Activated CD4-positive, alpha-beta T cell treated with anti-CD3 and anti-CD28 coated beads, Interleukin-2, amount 10 ng/mL, durations not matched to agents 7 days and 5 days (primary cell): ENCODE measurements at regions not wholly inside any gene's neighbourhood (a gene's known extent, or its start where the extent isn't known, plus 50 kb on each side); places are given as distances from the start of the nearest gene placed in this dataset.
A peak's percentile ranks its signal among the peaks of the same experiment; 100 is the strongest.

Experiments
- CTCF ChIA-PET: fragments of 350-600 bp; sonication (Branson Sonifier 250); formaldehyde crosslinking; loops from one replicate; lab custom pipeline; 2021; ENCODE audit warnings: antibody characterized with exemption; lab: Charles Lee
- POLR2A ChIA-PET: fragments of 350-600 bp; sonication (Branson Sonifier 250); formaldehyde crosslinking; loops from one replicate; lab custom pipeline; 2021; ENCODE audit warnings: antibody characterized with exemption; lab: Charles Lee
- DNase-seq: peaks from one replicate; pipeline ENCODE4 v3.0.0-alpha.2; 2020
- H3K27ac Mint-ChIP-seq: one replicate; pipeline ENCODE4 v1.8.0; 2021; ENCODE audit warnings: mild to moderate bottlenecking, moderate library complexity, mixed read lengths
- H3K27me3 Mint-ChIP-seq: one replicate; pipeline ENCODE4 v1.8.0; 2021; ENCODE audit warnings: mixed read lengths
- H3K36me3 Mint-ChIP-seq: one replicate; pipeline ENCODE4 v1.8.0; 2021; ENCODE audit warnings: low read depth, mixed read lengths
- H3K4me1 Mint-ChIP-seq: one replicate; pipeline ENCODE4 v1.8.0; 2021; ENCODE audit warnings: mixed read lengths
- H3K4me3 Mint-ChIP-seq: one replicate; pipeline ENCODE4 v1.8.0; 2021; ENCODE audit warnings: mild to moderate bottlenecking, moderate library complexity, mixed read lengths
- H3K9me3 Mint-ChIP-seq: one replicate; pipeline ENCODE4 v1.8.0; 2021; ENCODE audit warnings: mixed read lengths

DNA sequence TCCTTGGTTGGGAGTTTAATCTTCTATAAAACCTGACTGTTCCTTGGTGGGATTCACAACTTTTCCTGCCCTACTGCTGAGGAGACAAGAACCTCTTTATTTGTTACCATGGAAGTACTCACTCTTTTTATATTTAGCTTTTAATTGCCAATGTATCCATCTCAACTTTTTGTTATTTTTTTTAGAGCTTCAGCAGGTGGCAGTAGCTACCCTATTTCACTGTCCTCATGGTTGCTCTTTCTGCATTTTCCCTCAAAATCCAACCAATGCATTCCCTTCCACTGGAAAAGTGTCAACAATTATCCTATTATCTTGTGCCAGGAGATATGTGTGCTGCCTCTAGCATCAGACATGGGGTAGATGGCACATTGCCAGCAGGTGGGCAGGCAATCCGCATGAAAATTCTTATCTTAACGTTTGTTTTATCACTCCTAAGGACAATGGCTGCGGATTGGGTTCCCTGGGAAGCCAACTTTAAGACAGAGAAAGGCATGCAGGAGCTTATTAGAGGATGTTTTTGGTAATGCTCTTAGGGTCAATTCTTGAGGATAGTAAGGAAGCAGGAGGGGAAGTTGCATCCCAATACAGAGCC is 406.4 kb downstream of the SNAPC1 start:
- no peaks in the 10 kb centered on the region for H3K36me3 Mint-ChIP-seq
- H3K4me3 Mint-ChIP-seq = no peak overlapping the region
- ChIA-PET POLR2A (no interaction called here), CTCF (no interaction called here)
- H3K27ac Mint-ChIP-seq = no peak overlapping the region
- peaks cover 7% of the 10 kb centered on the region for H3K27me3 Mint-ChIP-seq
- no peaks in the 10 kb centered on the region for H3K9me3 Mint-ChIP-seq
- no peak for DNase-seq
- H3K4me1 Mint-ChIP-seq = no peaks in the 10 kb centered on the region

GRCh38 chr14:62179367-62180018 is 417.3 kb downstream of the SNAPC1 start:
- no peak overlapping the region for H3K4me3 Mint-ChIP-seq
- H3K4me1 Mint-ChIP-seq = no peaks in the 10 kb centered on the region
- CTCF ChIA-PET = no interaction called here
- no peak overlapping the region for H3K27ac Mint-ChIP-seq
- DNase-seq = peak; percentile 32
- H3K27me3 Mint-ChIP-seq = peaks cover 7% of the 10 kb centered on the region
- no peaks in the 10 kb centered on the region for H3K36me3 Mint-ChIP-seq
- peaks cover 4% of the 10 kb centered on the region for H3K9me3 Mint-ChIP-seq
- POLR2A ChIA-PET = no interaction called here

DNA sequence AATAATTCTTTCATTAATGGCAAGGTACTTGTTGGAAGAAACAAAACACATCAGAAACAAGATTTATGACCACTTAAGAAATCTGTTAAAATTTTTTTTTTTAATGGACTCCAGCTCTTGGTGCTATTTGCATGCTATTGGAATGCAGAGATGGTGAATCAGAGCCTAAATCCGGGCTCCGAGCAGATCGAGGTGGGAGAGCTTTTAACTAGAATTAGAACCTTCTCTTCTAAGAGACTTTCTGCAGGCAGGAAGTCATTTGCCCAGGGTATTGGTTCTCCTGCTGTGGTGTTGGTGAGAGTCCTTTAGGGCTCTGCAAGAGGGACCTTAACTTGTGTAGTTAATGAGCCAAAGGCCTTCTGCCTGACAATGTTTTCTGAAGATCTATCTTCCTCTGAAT is 419.4 kb downstream of the SNAPC1 start:
- DNase-seq = no peak
- POLR2A ChIA-PET = no interaction called here
- H3K27ac Mint-ChIP-seq = no peak overlapping the region
- CTCF ChIA-PET = no interaction called here
- no peak overlapping the region for H3K4me3 Mint-ChIP-seq
- no peaks in the 10 kb centered on the region for H3K4me1 Mint-ChIP-seq
- H3K36me3 Mint-ChIP-seq = no peaks in the 10 kb centered on the region
- H3K9me3 Mint-ChIP-seq = no peaks in the 10 kb centered on the region
- peaks cover 7% of the 10 kb centered on the region for H3K27me3 Mint-ChIP-seq

- no peaks in the 10 kb centered on the region for H3K36me3 Mint-ChIP-seq
- POLR2A ChIA-PET = no interaction called here
- H3K4me3 Mint-ChIP-seq = no peak overlapping the region
- CTCF ChIA-PET = no interaction called here
- peaks cover 8% of the 10 kb centered on the region for H3K27me3 Mint-ChIP-seq
- DNase-seq = no peak
- no peaks in the 10 kb centered on the region for H3K9me3 Mint-ChIP-seq
- H3K27ac Mint-ChIP-seq = no peak overlapping the region
- H3K4me1 Mint-ChIP-seq = no peaks in the 10 kb centered on the region
Measured at GRCh38 chr14:62185078-62185477, 422.9 kb downstream of the SNAPC1 start.

- Mint-ChIP-seq H3K4me1 (no peaks in the 10 kb centered on the region), H3K27me3 (peaks cover 8% of the 10 kb centered on the region), H3K36me3 (no peaks in the 10 kb centered on the region), H3K27ac (no peak overlapping the region), H3K9me3 (no peaks in the 10 kb centered on the region), H3K4me3 (no peak overlapping the region)
- ChIA-PET CTCF (no interaction called here), POLR2A (no interaction called here)
- DNase-seq = no peak
Measured at GRCh38 chr14:62187265-62187664, 425.0 kb downstream of the SNAPC1 start.

GRCh38 chr14:62189698-62190097 is 427.5 kb downstream of the SNAPC1 start:
- no peak overlapping the region for H3K27ac Mint-ChIP-seq
- no peaks in the 10 kb centered on the region for H3K36me3 Mint-ChIP-seq
- POLR2A ChIA-PET = no interaction called here
- DNase-seq = no peak
- H3K4me1 Mint-ChIP-seq = no peaks in the 10 kb centered on the region
- H3K27me3 Mint-ChIP-seq = peaks cover 10% of the 10 kb centered on the region
- no peak overlapping the region for H3K4me3 Mint-ChIP-seq
- CTCF ChIA-PET = no interaction called here
- H3K9me3 Mint-ChIP-seq = no peaks in the 10 kb centered on the region

DNA sequence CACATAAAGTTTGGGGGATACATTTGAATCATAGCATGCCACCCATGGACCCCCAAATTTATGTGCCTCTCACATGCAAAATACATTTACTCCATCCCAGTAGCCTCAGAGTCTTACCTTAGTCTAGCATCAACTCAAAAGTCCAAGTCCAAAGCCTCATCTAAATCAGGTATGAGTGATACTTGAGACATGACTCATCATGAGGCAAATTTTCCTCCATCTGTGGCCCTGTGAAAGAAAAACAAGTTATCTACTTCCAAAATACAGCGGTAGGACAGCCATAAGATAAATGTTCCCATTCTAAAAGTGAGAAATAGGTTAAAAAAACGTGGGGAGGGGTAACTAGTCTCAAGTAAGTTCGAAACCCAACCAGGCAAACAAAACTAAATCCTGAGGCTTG is 444.2 kb downstream of the SNAPC1 start:
- no peak overlapping the region for H3K27ac Mint-ChIP-seq
- H3K9me3 Mint-ChIP-seq = peaks cover 5% of the 10 kb centered on the region
- H3K4me3 Mint-ChIP-seq = no peak overlapping the region
- CTCF ChIA-PET = no interaction called here
- no peaks in the 10 kb centered on the region for H3K4me1 Mint-ChIP-seq
- no peaks in the 10 kb centered on the region for H3K36me3 Mint-ChIP-seq
- DNase-seq = no peak
- no peaks in the 10 kb centered on the region for H3K27me3 Mint-ChIP-seq
- POLR2A ChIA-PET = no interaction called here

- POLR2A ChIA-PET = no interaction called here
- H3K4me3 Mint-ChIP-seq = no peak overlapping the region
- no peak overlapping the region for H3K27ac Mint-ChIP-seq
- DNase-seq = no peak
- H3K36me3 Mint-ChIP-seq = no peaks in the 10 kb centered on the region
- H3K4me1 Mint-ChIP-seq = no peaks in the 10 kb centered on the region
- H3K9me3 Mint-ChIP-seq = peaks cover 4% of the 10 kb centered on the region
- CTCF ChIA-PET = no interaction called here
- peaks cover 2% of the 10 kb centered on the region for H3K27me3 Mint-ChIP-seq
Measured at GRCh38 chr14:62209287-62209899, 447.2 kb downstream of the SNAPC1 start.

GRCh38 chr14:62213516-62213915 is 451.3 kb downstream of the SNAPC1 start:
- ChIA-PET CTCF (no interaction called here), POLR2A (no interaction called here)
- DNase-seq = no peak
- no peak overlapping the region for H3K27ac Mint-ChIP-seq
- peaks cover 2% of the 10 kb centered on the region for H3K27me3 Mint-ChIP-seq
- no peaks in the 10 kb centered on the region for H3K9me3 Mint-ChIP-seq
- no peak overlapping the region for H3K4me3 Mint-ChIP-seq
- H3K36me3 Mint-ChIP-seq = no peaks in the 10 kb centered on the region
- H3K4me1 Mint-ChIP-seq = no peaks in the 10 kb centered on the region

- ChIA-PET POLR2A (no interaction called here), CTCF (no interaction called here)
- Mint-ChIP-seq H3K9me3 (no peaks in the 10 kb centered on the region), H3K4me3 (no peak overlapping the region), H3K36me3 (no peaks in the 10 kb centered on the region), H3K4me1 (no peaks in the 10 kb centered on the region), H3K27me3 (peaks cover 2% of the 10 kb centered on the region), H3K27ac (no peak overlapping the region)
- no peak for DNase-seq
Measured at GRCh38 chr14:62216121-62216520, 453.9 kb downstream of the SNAPC1 start.

GRCh38 chr14:62234849-62235248 is 472.6 kb downstream of the SNAPC1 start:
- no peaks in the 10 kb centered on the region for H3K4me1 Mint-ChIP-seq
- CTCF ChIA-PET = no interaction called here
- H3K9me3 Mint-ChIP-seq = peaks cover 6% of the 10 kb centered on the region
- DNase-seq = no peak
- POLR2A ChIA-PET = no interaction called here
- no peak overlapping the region for H3K4me3 Mint-ChIP-seq
- no peaks in the 10 kb centered on the region for H3K36me3 Mint-ChIP-seq
- H3K27me3 Mint-ChIP-seq = no peaks in the 10 kb centered on the region
- H3K27ac Mint-ChIP-seq = no peak overlapping the region

DNA sequence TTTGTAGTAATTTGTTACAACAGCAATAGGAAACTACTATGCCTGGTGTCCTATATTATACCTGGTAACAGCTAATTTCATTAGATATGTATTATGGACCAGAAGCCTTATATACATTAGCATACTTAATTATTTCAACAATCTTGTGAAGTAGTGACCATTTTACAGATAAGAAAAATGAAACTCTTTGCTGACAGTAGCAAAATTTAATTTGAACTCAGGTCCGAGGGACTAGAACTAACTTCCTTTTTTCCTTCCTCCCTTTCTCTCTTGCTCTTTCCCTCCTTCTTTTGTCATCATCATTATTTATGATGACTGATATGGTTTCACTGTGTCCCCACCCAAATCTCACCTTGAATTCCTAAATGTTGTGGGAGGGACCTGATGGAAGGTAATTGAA is 482.0 kb downstream of the SNAPC1 start:
- ChIA-PET POLR2A (no interaction called here), CTCF (no interaction called here)
- Mint-ChIP-seq H3K9me3 (no peaks in the 10 kb centered on the region), H3K4me1 (no peaks in the 10 kb centered on the region), H3K27me3 (no peaks in the 10 kb centered on the region), H3K4me3 (no peak overlapping the region), H3K36me3 (no peaks in the 10 kb centered on the region), H3K27ac (no peak overlapping the region)
- DNase-seq = no peak

- no peak overlapping the region for H3K4me3 Mint-ChIP-seq
- no peaks in the 10 kb centered on the region for H3K4me1 Mint-ChIP-seq
- no peak for DNase-seq
- H3K9me3 Mint-ChIP-seq = no peaks in the 10 kb centered on the region
- no peak overlapping the region for H3K27ac Mint-ChIP-seq
- CTCF ChIA-PET = no interaction called here
- H3K36me3 Mint-ChIP-seq = no peaks in the 10 kb centered on the region
- no peaks in the 10 kb centered on the region for H3K27me3 Mint-ChIP-seq
- POLR2A ChIA-PET = no interaction called here
Measured at GRCh38 chr14:62247266-62247665, 485.0 kb downstream of the SNAPC1 start.

DNA sequence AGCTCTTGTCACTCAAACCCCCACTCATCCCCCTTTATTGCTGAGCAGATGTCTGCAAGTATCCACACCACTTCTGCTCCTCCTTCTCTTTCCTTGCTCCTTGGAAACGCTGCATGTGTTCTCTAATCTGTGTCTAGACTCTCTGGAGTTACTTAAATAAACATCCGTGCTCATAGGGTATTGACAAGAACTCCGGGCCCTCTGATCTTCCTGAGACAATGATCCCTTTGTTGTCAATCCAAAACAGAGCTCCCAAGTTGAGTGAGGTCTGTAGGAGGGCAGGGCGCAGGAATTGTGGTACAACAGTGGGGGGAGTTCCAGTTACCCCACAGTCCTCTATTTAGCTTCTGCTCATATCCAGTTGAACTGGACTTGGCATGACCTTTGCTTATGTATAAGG is 489.0 kb downstream of the SNAPC1 start:
- ChIA-PET POLR2A (no interaction called here), CTCF (no interaction called here)
- Mint-ChIP-seq H3K4me3 (no peak overlapping the region), H3K4me1 (no peaks in the 10 kb centered on the region), H3K27me3 (no peaks in the 10 kb centered on the region), H3K36me3 (no peaks in the 10 kb centered on the region), H3K27ac (no peak overlapping the region), H3K9me3 (no peaks in the 10 kb centered on the region)
- no peak for DNase-seq
